Liver (tissue), 8 donors: ENCODE measurements at regions not wholly inside any gene's neighbourhood (a gene's known extent, or its start where the extent isn't known, plus 50 kb on each side); places are given as distances from the start of the nearest gene placed in this dataset.
"Not testable (repeated sequence)": the region's sequence is repeated elsewhere in the genome, so short reads cannot be mapped to it uniquely, and the experiment has no call there.

Source experiments
- DNase-seq: peaks from one replicate; pipeline ENCODE4 v3.0.0-alpha.2; 2017; ENCODE audit warnings: low spot score
- H3K27ac ChIP-seq, 2 donors: one replicate each; pipeline ENCODE4 v1.7.0; 2013; ENCODE audit warnings: inconsistent platforms in 2 of 2, low read length in 2 of 2, control low read depth in 1 of 2, low read depth in 1 of 2, mild to moderate bottlenecking in 1 of 2
- H3K27me3 ChIP-seq, 4 donors: one replicate each; pipeline versions ENCODE4 v1.6.1 to v1.7.0; 2013; ENCODE audit warnings: low read length in 3 of 4, inconsistent platforms in 1 of 4, mild to moderate bottlenecking in 1 of 4, moderate library complexity in 1 of 4; ENCODE audit not compliant: control insufficient read depth in 4 of 4, insufficient read depth in 4 of 4
- H3K36me3 ChIP-seq, 4 donors: one replicate each; pipeline versions ENCODE4 v1.6.1 to v1.7.0; 2013; ENCODE audit warnings: low read length in 3 of 4, mild to moderate bottlenecking in 3 of 4, low read depth in 1 of 4, moderate library complexity in 1 of 4; ENCODE audit not compliant: control insufficient read depth in 4 of 4, insufficient read depth in 3 of 4
- H3K4me1 ChIP-seq, 4 donors: one replicate each; pipeline versions ENCODE4 v1.6.1 to v1.7.0; 2013; ENCODE audit warnings: low read length in 3 of 4, mild to moderate bottlenecking in 3 of 4, moderate library complexity in 1 of 4; ENCODE audit not compliant: control insufficient read depth in 4 of 4, insufficient read depth in 4 of 4
- H3K4me3 ChIP-seq, 3 donors: one replicate each; pipeline versions ENCODE4 v1.6.1 to v1.7.0; 2013; ENCODE audit warnings: low read length in 3 of 3, control low read depth in 1 of 3, low read depth in 1 of 3, mild to moderate bottlenecking in 1 of 3
- H3K9ac ChIP-seq, 2 donors: one replicate each; pipeline ENCODE4 v1.7.0; 2013; ENCODE audit warnings: low read length in 2 of 2, mild to moderate bottlenecking in 2 of 2, moderate library complexity in 2 of 2, control low read depth in 1 of 2, low read depth in 1 of 2
- H3K9me3 ChIP-seq, 4 donors: one replicate each; pipeline versions ENCODE4 v1.6.1 to v1.7.0; 2013; ENCODE audit warnings: low read length in 3 of 4; ENCODE audit not compliant: control insufficient read depth in 4 of 4
- RAD21 ChIP-seq, 2 donors: IDR thresholded peaks; 2 replicates each; pipeline ENCODE4 v1.6.1; 2016; ENCODE audit warnings: antibody characterized with exemption in 2 of 2, mild to moderate bottlenecking in 2 of 2
- WGBS: extraction: QIAGEN DNeasy Blood & Tissue Kit; methylation state at CpG from one replicate; pipeline ENCODE4 v1.1.7; 2013; 5-methylcytosine and 5-hydroxymethylcytosine counted together
- TF ChIP-seq, protein P1 (sequence below): fragments of 150-350 bp; IDR thresholded peaks from 2 replicates; pipeline ENCODE4 v1.5.1; 2017; ENCODE audit warnings: improper control_type of control experiment, low read depth, low read length; ENCODE audit not compliant: missing input control
- donor health status: healthy.
- donor health status: healthy.
- donor health status: healthy.
- donor health status: healthy.
- donor health status: healthy.

DNA sequence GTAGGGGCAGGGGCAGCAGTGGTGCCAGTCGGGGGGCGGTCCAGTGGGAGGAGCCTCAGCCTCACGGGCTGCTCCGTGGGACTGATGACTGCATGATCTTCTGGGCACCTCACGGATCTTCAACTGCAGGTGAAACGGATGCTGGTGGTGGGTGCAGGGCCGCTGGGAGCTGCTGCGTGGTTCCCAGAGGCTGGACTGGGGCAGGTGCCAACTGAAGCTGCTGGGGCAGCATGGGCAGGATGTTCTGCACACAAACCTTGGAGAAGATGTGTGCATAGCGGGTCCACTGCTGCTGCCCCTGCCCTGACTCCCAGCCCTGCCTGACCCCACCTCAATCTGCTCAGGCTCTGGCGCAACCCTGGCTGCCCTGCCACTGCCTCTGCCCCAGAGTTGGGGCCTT is 104.2 kb upstream of the TP53BP2 start:
- H3K9me3 ChIP-seq, H3K27ac ChIP-seq, H3K4me1 ChIP-seq, H3K27me3 ChIP-seq, H3K4me3 ChIP-seq, DNase-seq, H3K9ac ChIP-seq, H3K36me3 ChIP-seq: not testable (repeated sequence)
- WGBS = 87% methylated on average over 10 of the region's 10 CpGs

DNA sequence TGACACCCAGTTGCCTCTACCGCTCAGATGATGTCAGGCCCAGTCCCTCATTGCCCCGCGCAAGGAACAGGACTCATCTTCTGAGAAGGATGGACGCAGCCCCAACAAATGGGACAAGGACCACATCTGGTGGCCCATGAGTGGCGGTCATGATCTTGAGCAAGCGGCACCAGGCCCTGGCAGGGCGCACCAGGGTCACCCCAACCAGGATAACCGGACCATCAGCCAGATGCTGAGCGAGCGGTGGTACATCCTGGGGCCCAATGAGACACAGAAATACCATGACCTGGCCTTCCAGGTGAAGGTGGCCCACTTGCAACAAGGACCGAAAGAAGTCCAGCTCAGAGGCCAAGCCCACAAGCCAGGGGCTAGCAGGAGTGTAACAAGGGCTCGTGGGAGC is 102.3 kb upstream of the TP53BP2 start:
- not testable (repeated sequence) for DNase-seq, H3K27me3 ChIP-seq, H3K4me3 ChIP-seq, H3K9ac ChIP-seq, H3K9me3 ChIP-seq, H3K36me3 ChIP-seq, H3K27ac ChIP-seq, H3K4me1 ChIP-seq
- WGBS = 94% methylated on average over 11 of the region's 12 CpGs

DNA sequence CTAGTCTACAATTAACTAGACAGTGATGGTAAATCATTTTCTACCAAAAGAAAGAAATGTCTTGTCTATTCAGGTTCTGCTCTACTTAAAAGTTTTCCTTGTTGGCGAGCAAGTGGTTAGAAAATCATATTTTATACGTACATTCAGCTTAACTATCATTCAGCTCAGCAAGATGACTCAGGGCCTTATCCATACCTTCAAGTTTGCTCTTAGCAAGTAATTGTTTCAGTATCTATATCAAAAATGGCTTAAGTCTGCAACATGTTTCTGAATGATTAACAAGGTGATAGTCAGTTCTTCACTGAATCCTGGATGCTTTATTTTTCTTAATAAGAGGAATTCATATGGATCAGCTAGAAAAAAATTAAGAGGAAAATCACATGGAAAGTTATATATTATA is 90.8 kb upstream of the TP53BP2 start:
- 73% methylated on average over 2 of the region's 2 CpGs for WGBS
- not testable (repeated sequence) for H3K9me3 ChIP-seq

DNA sequence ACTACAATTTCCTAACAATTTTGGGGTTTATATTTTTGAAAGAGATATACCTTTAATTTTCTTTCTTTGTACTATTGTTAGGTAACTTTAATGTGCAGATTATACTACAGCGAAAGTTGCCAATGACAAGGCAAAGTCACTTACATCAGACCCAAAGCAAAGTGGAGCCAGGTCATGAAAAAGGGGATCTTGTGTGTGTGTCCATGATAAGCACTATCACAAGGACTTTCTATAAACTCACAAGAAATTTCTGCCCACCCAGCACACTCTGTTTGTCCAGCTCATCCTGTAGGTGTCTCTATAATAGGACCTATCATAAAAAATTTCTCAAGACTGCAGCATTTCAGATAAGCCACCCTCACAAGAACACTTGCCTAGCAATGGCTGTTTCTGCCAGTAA is 85.7 kb upstream of the TP53BP2 start:
- not testable (repeated sequence) for H3K27ac ChIP-seq
- 54% methylated on average over 1 of the region's 1 CpG for WGBS

More for the DNA sequence above, 90.8 kb upstream of the TP53BP2 start:
- H3K27ac ChIP-seq, H3K27me3 ChIP-seq, DNase-seq, H3K4me1 ChIP-seq, H3K9ac ChIP-seq, H3K36me3 ChIP-seq, H3K4me3 ChIP-seq: not testable (repeated sequence)

DNA sequence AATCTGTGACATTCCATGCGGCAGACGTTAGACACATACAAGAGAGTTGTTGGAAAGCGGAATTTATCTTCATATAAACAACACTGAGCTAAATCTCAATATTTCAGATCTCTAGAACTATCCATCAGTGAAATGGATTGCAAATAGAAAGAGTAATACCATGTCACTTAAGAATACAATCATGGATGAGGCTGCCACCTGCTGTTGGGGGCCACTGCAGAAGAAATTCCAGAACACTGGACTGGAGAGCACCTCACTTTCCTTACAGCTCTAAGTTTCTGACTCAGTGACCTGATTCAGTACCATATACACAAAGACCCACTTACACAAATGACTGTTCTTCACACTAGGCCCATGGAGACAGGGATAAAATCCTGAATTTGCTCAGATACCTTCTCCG is 75.1 kb upstream of the TP53BP2 start:
- DNase-seq, H3K9me3 ChIP-seq, H3K36me3 ChIP-seq, H3K4me3 ChIP-seq, H3K4me1 ChIP-seq, H3K9ac ChIP-seq, H3K27ac ChIP-seq, H3K27me3 ChIP-seq: not testable (repeated sequence)
- 53% methylated on average over 1 of the region's 4 CpGs for WGBS
- TF ChIP-seq, protein P1, sequence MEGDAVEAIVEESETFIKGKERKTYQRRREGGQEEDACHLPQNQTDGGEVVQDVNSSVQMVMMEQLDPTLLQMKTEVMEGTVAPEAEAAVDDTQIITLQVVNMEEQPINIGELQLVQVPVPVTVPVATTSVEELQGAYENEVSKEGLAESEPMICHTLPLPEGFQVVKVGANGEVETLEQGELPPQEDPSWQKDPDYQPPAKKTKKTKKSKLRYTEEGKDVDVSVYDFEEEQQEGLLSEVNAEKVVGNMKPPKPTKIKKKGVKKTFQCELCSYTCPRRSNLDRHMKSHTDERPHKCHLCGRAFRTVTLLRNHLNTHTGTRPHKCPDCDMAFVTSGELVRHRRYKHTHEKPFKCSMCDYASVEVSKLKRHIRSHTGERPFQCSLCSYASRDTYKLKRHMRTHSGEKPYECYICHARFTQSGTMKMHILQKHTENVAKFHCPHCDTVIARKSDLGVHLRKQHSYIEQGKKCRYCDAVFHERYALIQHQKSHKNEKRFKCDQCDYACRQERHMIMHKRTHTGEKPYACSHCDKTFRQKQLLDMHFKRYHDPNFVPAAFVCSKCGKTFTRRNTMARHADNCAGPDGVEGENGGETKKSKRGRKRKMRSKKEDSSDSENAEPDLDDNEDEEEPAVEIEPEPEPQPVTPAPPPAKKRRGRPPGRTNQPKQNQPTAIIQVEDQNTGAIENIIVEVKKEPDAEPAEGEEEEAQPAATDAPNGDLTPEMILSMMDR = peak; percentile 5
- TF ChIP-seq RAD21 (IDR thresholded peaks at IDR 0.05) = peak; percentile 43 to 54

More for the DNA sequence above, 85.7 kb upstream of the TP53BP2 start:
- H3K9ac ChIP-seq, H3K4me3 ChIP-seq, H3K4me1 ChIP-seq, H3K27me3 ChIP-seq, H3K9me3 ChIP-seq, H3K36me3 ChIP-seq, DNase-seq: not testable (repeated sequence)

DNA sequence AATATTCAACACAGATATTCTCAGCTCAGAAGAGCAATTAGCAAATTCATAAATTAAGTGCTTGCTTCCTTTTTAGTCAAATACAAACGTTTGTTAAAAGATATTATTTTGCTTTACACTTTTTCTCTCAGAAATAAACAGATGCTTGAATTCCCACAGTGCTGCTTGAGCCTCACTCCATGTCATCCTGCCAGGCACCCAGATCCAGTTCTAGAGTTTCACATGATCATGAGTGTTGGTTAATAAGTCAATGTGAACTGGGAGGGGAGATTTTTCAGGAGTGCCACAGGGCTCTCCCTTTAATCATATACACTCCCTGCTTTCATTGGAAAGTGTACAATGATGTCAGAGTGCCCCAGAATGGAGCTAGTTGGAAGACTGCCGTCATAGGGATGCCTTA is 69.7 kb upstream of the TP53BP2 start:
- H3K36me3 ChIP-seq, H3K9me3 ChIP-seq, H3K27ac ChIP-seq, H3K27me3 ChIP-seq, H3K4me3 ChIP-seq, H3K4me1 ChIP-seq, DNase-seq, H3K9ac ChIP-seq: not testable (repeated sequence)
- WGBS = 100% methylated on average over 1 of the region's 2 CpGs

DNA sequence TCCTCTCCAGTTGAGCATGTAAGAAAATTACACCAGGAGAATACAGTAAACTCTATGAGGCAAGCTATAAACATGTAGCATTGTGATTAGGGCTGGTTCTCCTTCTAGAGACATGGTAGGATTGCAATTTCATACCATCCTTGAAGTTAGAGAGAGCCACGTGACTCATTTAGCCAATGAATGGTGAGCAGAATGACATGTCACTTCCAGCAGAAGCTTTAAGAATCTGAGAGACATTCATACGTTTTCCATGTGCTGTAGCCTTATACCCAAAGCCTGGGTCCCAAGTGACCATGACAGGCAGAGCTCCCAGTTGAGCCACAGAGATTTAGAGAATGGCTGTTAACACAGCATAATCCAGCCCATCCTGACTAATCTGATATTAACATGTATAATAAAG is 68.0 kb upstream of the TP53BP2 start:
- not testable (repeated sequence) for H3K27ac ChIP-seq, H3K9ac ChIP-seq, H3K4me3 ChIP-seq, H3K4me1 ChIP-seq, H3K36me3 ChIP-seq, DNase-seq, H3K9me3 ChIP-seq, H3K27me3 ChIP-seq
- 74% methylated on average over 2 of the region's 2 CpGs for WGBS
